NCI-H748 treated with DMSO at 0.1 percent for 48 hours (cell line): ENCODE measurements at regions not wholly inside any gene's neighbourhood (a gene's known extent, or its start where the extent isn't known, plus 50 kb on each side); places are given as distances from the start of the nearest gene placed in this dataset.
"Not testable (repeated sequence)": the region's sequence is repeated elsewhere in the genome, so short reads cannot be mapped to it uniquely, and the experiment has no call there.

ENCODE experiments used
- DNase-seq: peaks from one replicate; lab custom pipeline; 2025; lab: John Stamatoyannopoulos, UW

DNA sequence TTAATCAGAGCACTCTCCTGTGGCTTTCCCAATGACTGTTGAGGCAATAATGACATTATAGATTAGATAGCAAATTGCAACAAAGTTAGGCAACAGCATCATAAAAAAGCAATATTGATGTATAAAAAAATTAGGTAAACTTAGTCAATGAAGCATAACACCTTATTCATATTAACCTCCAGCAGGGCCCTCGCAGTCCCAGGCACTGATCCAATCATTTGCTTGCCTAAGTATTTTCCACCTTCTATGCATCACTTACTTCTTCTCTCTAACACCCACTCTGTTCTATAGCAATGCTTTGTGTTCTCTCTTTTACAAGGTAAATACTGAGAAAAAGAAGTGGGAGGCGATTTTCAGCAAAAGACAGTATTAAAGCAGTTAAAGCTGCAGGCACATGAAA lies 833.5 kb upstream of the ADGRL3 start:
- no peak for DNase-seq

DNA sequence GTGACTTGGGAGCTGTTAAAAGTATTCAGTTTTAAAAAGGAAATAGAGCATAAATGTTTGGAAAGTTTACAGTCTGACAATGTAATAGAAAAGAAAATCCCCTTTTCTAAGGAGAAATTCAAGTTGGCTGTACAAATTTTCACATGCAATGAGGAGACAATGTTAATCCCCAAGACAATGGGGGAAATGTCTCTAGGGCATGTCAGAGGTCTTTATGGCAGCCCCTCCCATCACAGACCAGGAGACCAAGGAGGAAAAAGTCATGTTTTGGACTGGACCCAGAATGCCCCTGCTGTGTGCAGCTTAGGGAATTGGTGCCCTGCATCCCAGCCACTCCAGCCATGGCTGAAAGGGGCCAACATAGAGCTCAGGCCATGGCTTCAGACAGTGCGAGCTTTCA lies 831.1 kb upstream of the ADGRL3 start:
- no peak for DNase-seq

DNA sequence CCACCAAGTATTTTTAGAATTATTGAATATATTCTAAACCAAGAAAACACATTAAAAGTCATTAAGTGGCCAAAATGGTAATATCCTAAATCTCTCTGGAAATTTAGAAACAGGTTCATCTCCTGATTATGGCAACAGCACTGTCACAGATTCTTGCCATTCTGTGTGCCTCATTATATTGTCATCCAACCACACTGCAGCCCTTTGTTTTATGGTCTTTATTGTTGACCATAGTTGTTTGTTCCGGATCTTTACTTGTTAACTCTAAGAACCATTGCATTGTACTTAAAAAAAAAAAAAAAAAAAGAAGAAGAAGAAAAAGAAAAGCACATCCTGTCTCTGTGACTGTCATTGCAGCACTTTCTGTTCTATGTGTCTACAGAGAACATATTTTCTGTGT lies 822.1 kb upstream of the ADGRL3 start:
- DNase-seq = no peak

DNA sequence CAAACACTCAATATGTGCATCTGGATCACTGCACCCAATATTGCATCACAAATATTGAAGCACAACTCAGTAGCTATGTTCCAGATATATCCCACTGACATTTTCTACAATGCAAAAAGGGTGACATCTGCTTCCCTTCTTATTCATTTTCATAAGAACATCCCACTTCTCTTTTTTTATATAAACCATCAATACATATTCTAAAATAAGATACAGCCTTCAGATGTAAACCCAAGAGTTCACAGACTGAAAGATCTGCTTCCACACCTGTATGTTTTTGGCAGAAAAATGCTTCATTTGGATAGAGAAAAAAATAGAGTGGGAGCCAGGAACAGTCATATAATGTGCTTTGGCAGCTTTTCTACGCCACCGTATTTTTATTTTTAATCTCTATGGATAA lies 815.6 kb upstream of the ADGRL3 start:
- no peak for DNase-seq

DNA sequence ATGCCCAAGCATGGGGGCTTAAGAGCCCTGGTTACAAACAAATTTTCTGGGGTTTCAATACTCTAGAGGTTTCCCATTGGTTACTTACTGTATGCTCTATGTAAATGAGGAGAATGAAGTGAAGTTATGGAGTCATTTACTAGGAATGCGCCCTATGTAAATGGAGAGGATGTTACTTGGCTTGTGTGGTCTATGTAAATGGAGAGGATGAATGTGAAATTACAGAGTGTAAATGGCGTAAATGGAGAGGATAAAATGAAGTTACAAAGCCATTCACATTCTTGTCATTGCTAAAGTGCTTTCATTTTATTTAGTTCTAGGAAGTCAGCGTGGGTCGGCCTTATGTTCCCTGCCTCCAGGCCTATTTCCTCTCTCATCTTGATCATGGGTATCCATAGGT lies 810.5 kb upstream of the ADGRL3 start:
- DNase-seq = no peak

DNA sequence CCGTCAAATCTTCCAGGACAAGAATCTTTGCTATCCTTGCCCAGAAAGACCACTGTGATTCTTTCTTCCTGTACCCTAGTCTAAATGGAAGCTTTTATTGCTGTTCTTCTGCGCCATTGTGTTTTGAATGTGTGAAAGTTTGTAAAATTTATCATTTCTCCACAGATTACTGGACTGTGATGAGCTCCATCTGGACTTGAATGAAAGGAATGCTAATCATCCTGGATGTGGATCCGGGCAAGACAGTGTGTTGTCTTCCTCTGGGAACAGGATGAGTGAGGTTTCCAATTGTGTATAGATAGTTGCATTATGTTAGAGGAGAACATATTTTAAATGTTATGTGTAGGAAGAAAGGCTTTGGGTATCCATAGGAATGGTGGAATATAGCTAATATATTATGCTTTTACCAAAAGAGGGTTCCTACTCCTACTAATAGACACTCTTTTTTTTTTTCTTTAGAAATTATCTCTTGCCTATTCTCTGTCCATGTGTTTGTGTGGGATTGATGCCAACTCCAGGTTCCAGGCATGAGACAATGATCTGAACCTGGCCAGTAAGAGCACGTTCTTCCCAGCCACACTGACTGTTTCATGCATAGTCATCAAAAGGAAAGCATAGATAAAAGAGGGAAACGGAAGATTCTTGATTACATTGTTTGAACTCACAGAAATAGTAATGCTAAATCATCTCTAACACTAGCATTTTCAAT lies 803.6 kb upstream of the ADGRL3 start:
- DNase-seq = no peak

DNA sequence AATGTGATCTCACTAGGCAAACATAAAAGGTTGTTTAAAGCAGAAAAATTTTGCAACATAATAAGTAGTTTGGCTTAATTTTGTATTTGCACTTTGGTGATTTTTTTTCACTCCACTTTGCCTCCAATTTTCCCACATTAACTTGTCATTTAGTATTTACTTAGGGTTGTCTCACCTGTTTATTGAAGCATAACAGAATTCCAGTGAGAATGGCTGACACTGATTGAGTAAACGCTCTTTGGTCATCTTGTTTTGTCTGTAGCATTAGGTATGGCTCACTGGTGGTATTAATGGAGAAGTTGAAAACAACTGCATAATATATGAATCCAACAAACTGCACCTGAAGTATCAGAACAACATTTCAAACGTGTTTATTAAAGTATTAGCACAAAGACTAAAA lies 799.5 kb upstream of the ADGRL3 start:
- no peak for DNase-seq

DNA sequence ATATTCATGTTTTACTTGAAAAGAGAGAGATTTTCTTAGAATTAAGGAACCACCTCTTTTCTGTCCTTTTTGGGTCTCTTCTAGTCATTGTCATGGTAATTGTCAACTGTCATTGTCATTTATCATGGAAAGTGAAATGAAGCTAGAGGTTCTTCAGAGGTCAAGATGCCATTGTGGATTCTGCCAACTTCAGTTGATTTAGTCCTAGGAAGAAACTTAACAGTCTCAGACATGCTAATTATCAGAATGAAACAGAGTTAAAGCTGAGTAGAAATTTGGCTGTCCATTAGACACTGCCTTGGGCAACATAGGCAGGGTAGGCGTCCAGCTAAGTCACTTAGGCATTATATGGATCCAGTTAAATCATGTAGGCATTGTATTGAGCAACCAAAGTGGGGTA lies 796.1 kb upstream of the ADGRL3 start:
- no peak for DNase-seq

DNA sequence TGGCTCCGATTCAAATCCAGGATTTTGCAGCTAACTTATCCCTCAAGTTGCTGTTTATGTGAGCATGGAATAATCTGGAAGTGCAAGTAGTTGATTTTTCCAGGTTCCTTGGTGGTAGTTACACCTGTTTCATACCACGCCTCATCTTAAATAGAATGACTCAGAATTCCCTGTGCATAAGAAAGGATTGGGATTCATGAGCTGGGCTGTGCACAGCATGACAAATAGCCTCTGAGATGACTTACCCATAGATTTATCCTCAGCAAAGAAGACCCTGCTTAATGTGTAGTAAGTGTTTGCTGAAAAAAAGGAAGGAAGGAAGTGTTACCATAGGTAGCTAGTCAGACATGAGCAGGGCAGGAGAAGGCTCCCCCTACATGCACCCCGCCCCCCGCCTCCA lies 777.7 kb upstream of the ADGRL3 start:
- no peak for DNase-seq

DNA sequence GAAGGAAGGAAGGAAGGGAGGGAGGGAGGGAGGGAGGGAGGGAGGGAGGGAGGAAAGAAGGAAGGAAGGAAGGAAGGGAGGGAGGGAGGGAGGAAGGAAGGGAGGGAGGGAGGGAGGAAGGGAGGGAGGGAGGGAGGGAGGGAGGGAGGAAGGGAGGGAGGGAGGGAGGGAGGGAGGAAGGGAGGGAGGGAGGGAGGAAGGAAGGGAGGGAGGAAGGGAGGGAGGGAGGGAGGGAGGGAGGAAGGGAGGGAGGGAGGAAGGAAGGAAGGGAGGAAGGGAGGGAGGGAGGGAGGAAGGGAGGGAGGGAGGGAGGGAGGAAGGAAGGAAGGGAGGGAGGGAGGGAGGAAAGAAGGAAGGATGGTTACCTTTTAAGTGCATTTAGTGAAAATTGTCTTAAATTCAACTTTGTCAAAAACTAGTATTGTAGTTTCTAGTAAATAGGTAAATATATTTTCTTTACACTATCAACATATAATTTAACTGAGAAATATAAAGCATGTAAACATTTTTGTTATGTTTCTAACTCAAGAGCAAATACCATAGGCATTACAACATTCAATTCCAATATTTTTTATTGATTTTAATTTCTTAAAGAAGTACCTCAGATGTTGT lies 776.4 kb upstream of the ADGRL3 start:
- not testable (repeated sequence) for DNase-seq

DNA sequence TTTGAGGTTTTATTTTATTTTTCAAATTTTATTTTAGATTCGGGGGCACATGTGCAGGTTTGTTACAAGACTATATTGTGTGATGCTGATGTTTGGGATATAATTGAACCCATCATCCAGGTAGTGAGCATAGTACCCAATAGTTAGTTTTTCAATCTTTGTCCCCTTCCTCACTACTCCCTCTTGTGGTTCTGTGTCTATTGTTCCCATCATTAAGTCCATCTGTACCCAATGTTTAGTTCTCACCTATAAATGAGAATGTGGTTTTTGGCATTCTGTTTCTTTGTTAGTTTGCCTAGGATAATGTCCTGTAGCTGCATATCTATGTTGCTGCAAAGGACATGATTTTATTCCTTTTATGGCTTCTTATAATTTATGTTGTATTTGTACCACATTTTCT lies 767.2 kb upstream of the ADGRL3 start:
- no peak for DNase-seq

DNA sequence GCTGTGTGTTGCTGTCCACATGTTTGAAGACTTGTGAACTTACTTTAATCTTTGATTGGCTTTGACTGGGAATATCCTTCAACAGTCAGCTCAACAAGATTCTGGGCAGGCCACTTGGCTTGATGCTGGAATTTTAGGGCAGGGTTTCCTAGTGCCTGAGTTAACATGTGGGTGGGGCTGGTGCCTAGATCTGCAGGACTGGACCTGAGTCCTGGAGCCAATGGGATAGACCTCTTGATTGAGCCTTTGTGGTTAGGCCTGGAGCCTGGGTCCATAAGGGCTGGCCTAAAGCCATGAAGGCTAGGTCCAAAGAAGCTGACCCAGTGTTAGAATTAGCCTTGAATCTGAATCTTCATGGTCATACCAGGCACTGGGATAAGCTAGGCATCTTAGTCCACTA lies 757.1 kb upstream of the ADGRL3 start:
- DNase-seq = no peak

DNA sequence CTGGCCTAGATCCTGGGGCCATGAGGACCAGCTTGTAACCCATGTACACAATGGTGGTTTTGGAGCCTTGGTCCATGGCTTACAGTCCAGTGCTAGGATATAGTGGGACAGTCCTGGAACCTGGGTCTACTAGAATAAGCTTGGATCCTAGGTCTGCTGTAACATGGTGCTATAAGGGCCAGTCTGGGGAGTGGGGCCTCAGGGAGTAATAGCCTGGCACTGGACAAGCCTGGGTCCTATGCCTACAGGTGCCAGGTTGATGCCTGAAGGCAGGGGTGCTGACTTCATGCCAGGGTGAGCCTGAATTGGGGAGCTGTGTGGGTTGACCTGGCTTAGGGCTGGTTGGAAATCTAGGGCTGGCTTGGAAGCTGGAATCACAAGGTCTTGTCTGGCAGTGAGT lies 756.3 kb upstream of the ADGRL3 start:
- no peak for DNase-seq

DNA sequence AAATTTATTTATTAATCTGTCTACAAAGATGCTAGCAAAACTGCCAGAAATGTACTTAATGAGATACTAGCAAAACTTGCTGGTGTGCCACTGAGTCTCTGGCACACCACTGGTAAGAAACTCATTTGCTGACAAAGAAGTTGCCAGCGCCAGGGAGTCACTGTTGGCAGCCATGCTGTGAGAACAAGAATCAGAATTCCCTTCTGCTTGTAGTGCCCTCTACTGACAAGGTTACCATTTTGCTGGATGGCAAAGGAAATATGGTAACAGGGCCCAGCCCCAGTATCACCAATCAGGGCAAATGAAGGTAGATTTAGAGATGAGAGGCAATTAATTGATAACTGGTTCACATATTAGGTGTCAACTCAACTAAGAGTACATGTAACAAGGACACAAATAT lies 750.1 kb upstream of the ADGRL3 start:
- no peak for DNase-seq

DNA sequence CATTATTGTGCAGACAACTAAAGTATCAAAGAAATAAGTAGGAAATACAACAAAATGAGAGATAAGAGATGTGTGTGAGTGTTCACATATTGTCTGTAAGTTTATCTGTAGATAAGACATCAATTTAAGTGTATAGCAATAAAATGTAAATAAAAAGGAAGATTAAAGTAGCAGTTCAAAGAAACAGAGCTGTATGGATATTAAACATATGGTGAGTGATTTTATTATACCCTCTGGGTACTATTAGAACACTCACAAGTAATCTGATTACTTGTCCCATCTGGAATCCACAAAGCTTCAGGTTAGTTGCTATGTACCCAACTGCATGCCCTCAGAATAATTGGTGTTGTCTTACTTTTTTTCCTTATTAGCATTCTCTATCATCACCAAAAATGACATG lies 747.9 kb upstream of the ADGRL3 start:
- DNase-seq = no peak

DNA sequence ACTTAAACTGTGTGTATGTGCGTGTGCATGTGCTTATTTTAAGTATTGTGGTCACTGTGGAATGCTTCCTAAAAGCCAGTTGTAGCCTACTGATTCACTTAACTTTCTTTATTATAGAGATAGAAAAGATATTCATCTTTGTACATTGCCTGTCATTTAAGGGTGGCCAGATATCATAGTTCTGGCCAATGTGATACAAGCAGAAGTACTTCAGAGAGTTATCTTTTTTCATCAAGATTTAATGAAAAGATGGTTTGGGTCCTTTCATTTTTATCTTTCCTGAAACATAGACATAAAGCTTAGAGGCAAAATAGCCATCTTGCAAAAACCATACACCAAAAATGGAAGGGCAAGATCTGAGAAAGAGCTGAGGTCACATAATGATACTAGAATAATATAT lies 744.7 kb upstream of the ADGRL3 start:
- DNase-seq = no peak

DNA sequence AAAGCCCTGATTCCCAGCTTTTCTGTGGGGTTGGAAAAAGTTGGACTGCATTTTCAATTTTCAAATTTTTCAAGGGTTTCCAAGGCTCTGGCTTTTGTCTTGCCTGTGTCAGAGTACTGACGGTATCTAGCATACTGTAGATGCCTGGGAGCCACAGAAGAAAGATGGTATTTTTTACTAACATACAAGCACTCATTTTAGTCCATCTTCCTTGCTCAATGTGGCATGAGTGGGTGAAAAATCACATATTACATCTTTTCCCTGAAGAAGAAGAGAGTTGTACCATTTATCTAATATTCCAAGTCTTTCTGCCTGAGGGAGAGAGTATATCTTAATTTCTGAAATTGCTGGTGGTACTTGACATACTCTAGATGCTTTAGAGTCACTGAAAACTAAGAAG lies 738.6 kb upstream of the ADGRL3 start:
- DNase-seq = no peak

DNA sequence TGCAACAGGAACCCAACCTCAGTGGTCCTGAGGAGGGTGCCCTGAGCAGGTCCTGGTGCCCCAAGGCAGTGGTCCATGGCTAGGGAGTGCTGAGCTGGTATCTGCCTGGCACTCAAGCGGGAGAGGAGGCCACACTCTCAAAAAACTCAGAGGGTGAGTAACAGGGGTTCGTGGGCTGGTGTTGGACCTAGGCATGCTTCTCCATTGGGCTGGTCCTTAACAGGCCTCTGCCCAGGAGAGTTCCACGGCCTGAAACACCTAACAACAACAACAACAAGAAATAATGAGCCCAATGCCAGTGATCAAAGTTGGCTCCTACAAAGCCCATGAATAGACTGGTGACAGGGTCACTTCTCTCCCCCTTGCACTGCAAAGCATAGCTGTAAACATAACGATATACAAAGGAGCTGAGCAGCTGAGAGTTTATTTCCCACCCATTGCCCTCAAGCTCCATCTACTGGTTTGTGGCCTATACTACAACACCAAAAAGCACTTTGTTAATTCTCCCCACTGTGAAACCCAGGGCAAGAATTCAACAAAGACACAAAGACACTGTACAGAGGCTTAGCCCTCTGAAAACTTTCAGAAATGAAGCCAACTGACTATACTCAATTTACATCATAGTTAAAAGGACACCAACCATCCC lies 736.1 kb upstream of the ADGRL3 start:
- DNase-seq = no peak

DNA sequence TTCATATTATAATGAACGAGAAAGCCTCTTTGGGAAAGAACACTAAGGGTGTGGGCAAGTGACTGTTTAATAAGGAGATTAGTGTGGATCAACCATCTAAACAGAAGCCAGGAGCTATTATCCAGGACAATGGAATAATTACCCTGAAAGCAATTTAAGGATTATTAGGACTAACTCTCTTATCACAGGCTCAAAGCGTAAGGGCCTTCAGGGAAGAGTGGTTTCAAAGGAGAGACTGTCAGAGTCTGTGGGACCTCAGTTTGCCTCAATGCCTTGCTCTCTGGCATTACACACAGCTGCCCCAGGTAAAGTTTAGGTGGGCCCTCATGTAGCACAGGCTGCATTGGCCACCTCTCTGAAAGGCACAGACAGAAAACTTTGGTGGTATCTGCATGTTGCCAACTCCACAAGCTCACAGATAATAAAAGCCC lies 717.2 kb upstream of the ADGRL3 start:
- no peak for DNase-seq

DNA sequence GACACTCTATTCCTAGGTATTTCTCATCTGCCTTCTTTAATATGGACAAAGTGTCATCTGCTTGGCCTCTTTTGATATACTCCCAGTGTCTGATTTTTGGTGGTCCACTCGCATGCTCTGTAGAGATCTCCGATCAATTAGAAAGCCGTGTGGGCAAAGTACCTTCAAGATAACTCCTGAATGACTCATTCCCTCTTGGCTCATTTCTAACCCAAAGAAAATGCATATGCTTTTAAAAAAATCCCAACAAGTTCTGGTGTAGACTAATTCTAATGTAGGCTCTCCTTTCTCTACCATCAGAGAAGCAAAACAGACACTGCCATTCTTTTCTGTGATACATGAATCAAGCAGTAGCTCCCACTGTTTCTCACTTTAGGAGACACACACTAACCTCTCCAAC lies 714.9 kb upstream of the ADGRL3 start:
- no peak for DNase-seq

DNA sequence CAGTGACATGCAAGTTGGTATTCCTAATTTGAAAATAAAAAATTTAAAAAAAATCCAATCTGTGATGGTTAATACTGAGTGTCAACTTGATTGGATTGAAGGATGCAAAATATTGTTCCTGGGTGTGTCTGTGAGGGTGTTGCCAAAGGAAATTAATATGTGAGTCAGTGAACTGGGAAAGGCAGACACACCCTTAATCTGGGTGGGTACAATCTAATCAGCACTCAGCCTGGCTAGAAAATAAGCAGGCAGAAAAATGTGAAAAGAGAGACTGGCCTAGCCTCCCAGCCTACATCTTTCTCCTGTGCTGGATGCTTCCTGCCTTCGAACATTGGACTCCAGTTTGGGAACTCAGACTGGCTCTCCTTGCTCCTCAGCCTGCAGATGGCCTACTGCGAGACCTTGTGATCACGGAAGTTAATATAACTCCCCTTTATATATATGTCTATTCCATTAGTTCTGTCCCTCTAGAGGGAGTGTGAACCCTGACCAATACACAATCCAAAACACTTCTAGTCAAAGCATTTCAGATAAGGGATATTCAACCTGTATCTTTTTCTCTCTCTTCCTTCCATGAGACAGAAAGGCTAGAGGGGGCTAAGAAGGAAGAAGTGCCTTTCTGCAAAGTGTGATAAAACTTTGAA lies 712.9 kb upstream of the ADGRL3 start:
- not testable (repeated sequence) for DNase-seq

DNA sequence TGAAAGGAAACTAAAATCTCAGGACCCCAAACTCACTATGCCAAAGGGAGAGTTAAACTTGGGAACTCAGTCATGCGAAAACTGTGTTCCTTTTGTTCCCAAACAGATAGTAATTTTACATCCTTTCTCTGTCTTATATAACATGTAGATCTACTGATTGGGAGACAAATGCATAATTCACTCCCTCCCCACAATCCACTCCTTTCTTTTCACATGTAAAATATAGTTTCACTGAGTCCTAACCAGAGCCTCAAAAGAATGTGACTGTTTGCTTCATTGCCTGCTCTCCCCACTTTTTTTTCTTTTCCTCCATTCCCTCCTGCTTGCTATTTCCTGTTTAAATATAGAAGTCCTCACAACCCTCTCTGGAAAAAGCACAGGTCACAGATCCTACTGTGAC lies 699.3 kb upstream of the ADGRL3 start:
- no peak for DNase-seq

DNA sequence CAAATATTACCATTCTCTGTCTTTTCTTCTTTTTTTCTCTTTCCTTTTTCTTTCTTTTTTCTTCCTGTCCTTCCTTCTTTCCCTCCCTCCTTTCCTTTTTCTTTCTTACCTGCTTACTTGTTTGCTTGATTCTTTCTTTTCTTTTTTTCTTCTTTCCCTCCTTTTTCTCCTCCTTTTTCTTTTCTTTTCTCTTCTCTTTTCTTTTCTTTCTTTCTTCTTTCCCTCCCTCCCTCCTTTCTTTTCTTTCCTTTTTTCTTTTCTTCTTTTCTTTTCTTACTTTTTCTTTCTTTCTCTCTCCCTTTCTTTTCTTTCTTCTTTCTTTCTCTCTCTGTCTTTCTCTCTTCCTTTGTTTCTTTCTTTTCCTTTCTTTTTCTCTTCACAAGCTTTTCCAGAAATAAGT lies 697.4 kb upstream of the ADGRL3 start:
- DNase-seq = no peak
